Gastroesophageal sphincter (tissue), 4 donors: ENCODE measurements at regions not wholly inside any gene's neighbourhood (a gene's known extent, or its start where the extent isn't known, plus 50 kb on each side); places are given as distances from the start of the nearest gene placed in this dataset.

Source experiments
- ATAC-seq: fragments of 150-250 bp; one replicate; pipeline ENCODE4 v1.9.1; 2016; ENCODE audit warnings: mild to moderate bottlenecking, moderate library complexity
- H3K27ac ChIP-seq, 4 donors: fragments of 200-600 bp; sonication (generic) in 3 of 4; 1 replicate in 3 of 4; 2 replicates in 1 of 4; pipeline ENCODE4 v1.5.1; 2016 to 2019
- H3K27me3 ChIP-seq: fragments of 200-600 bp; sonication (generic); one replicate; pipeline ENCODE4 v1.5.1; 2019
- H3K36me3 ChIP-seq, 2 donors: fragments of 200-600 bp; sonication (generic); one replicate each; pipeline ENCODE4 v1.5.1; 2019; ENCODE audit warnings: control low read depth in 1 of 2
- H3K4me1 ChIP-seq, 3 donors: fragments of 200-600 bp; sonication (generic); 1 replicate in 2 of 3; 2 replicates in 1 of 3; pipeline ENCODE4 v1.5.1; 2016 to 2019; ENCODE audit warnings: control low read depth in 2 of 3
- H3K4me3 ChIP-seq, 2 donors: fragments of 200-600 bp; sonication (generic); one replicate each; pipeline ENCODE4 v1.5.1; 2019; ENCODE audit warnings: mild to moderate bottlenecking in 1 of 2, moderate library complexity in 1 of 2
- H3K9me3 ChIP-seq, 3 donors: fragments of 200-600 bp; sonication (generic); one replicate each; pipeline ENCODE4 v1.5.1; 2017 to 2019; ENCODE audit warnings: control low read depth in 2 of 3
- EP300 ChIP-seq: sonication (generic); formaldehyde crosslinking; IDR thresholded peaks from one replicate; pipeline ENCODE4 v1.6.1; 2017; ENCODE audit warnings: antibody characterized with exemption, mild to moderate bottlenecking
- POLR2A ChIP-seq, 2 donors: fragments of 450-650 bp; IDR thresholded peaks; one replicate each; pipeline ENCODE4 v1.6.1; 2017; ENCODE audit warnings: antibody characterized with exemption in 2 of 2, mild to moderate bottlenecking in 2 of 2, moderate library complexity in 1 of 2
- POLR2AphosphoS5 ChIP-seq: sonication (generic); formaldehyde crosslinking; IDR thresholded peaks from one replicate; pipeline ENCODE4 v1.6.1; 2017; ENCODE audit warnings: antibody characterized with exemption
- WGBS, 2 donors: methylation state at CpG; one replicate each; pipeline ENCODE4 v1.1.5; 2018; ENCODE audit warnings: low coverage in 1 of 2; 5-methylcytosine and 5-hydroxymethylcytosine counted together
- TF ChIP-seq, protein P1 (sequence below), 4 experiments: fragments of 200-600 bp in 2 of 4; fragments of 450-650 bp in 2 of 4; sonication (generic) in 1 of 4; IDR thresholded peaks; one replicate each; pipeline ENCODE4 v1.5.1; 2017 to 2019; ENCODE audit warnings: antibody characterized with exemption in 4 of 4, mild to moderate bottlenecking in 2 of 4, moderate library complexity in 2 of 4

DNA sequence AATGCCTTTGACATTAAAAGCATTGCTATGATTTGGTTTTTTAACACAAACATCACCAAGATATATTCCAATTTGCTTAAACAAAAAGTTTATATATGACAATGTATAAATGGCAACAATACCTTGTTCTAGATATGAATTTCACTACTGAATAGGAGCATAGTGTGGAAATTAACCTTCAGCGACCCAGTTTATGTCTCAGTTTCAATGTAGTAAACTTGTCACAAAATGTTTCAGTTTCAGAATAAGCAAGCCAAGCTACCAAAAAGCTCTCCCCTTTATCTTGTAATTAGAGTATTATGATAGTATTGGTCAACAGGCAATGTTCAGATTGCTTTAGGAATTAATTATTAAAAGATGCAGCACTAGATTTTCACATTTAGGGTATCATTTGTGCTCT is 99.6 kb upstream of the PCDH15 start:
- Histone ChIP-seq H3K36me3 (no peaks in the 10 kb centered on the region), H3K27ac (no peak overlapping the region), H3K4me3 (no peak overlapping the region), H3K27me3 (no peaks in the 10 kb centered on the region), H3K9me3 (no peaks in the 10 kb centered on the region), H3K4me1 (no peaks in the 10 kb centered on the region)
- no peak for ATAC-seq
- no peak for TF ChIP-seq POLR2A (IDR thresholded peaks at IDR 0.05)
- TF ChIP-seq, protein P1, sequence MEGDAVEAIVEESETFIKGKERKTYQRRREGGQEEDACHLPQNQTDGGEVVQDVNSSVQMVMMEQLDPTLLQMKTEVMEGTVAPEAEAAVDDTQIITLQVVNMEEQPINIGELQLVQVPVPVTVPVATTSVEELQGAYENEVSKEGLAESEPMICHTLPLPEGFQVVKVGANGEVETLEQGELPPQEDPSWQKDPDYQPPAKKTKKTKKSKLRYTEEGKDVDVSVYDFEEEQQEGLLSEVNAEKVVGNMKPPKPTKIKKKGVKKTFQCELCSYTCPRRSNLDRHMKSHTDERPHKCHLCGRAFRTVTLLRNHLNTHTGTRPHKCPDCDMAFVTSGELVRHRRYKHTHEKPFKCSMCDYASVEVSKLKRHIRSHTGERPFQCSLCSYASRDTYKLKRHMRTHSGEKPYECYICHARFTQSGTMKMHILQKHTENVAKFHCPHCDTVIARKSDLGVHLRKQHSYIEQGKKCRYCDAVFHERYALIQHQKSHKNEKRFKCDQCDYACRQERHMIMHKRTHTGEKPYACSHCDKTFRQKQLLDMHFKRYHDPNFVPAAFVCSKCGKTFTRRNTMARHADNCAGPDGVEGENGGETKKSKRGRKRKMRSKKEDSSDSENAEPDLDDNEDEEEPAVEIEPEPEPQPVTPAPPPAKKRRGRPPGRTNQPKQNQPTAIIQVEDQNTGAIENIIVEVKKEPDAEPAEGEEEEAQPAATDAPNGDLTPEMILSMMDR (IDR thresholded peaks at IDR 0.05): no peak
- no peak for TF ChIP-seq EP300
- TF ChIP-seq POLR2AphosphoS5: no peak
- 76 to 100% methylated on average over 1 of the region's 1 CpG for WGBS, 2 donors

DNA sequence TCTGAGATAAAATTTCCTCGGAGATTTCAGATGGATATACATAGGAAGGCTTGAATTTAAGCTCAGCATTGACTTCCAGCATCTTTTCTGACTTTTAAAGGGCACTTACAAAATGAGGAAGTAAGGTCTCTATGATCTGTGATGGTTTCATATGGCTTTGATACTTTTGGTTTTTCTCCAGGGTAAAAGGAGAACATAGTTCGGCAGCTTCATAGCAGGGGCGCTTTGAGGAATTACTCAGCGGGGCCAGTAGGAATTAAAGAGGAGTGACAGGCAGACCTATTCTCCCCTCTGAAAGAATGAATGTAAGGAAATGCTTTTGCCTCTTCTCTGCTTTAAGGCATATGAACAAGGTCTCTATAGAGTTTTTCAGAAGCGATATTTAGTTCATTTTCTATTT is 80.0 kb upstream of the PCDH15 start:
- H3K4me1 ChIP-seq: no peaks in the 10 kb centered on the region
- H3K36me3 ChIP-seq: no peaks in the 10 kb centered on the region
- no peak overlapping the region for H3K4me3 ChIP-seq
- no peaks in the 10 kb centered on the region for H3K9me3 ChIP-seq
- no peaks in the 10 kb centered on the region for H3K27me3 ChIP-seq
- no peak overlapping the region for H3K27ac ChIP-seq
- ATAC-seq: no peak
- TF ChIP-seq, protein P1 (IDR thresholded peaks at IDR 0.05): no peak
- TF ChIP-seq POLR2AphosphoS5 (no peak), EP300 (no peak), POLR2A (IDR thresholded peaks at IDR 0.05) (no peak)
- WGBS, 2 donors: 71 to 72% methylated on average over 3 to 5 of the region's 5 CpGs

DNA sequence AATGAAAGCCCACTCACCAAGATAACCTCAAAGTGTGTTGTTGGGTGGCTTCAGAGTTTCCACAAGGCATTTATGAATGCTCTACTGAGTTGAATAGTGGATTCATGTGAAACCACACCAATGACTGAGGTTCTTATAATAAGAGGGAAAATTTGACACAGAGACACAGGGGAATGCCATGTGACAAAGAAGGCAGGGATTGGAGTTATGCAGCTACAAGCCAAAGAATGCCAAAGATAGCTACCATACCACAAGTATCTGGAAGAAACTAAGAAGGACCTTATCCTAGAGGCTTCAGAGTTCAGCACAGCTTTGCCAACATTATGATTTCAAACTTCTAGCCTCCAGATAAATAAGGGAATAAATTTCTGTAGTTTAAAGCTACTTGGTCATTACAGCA is 68.0 kb upstream of the PCDH15 start:
- no peaks in the 10 kb centered on the region for H3K36me3 ChIP-seq
- H3K4me3 ChIP-seq: no peak overlapping the region
- no peaks in the 10 kb centered on the region for H3K4me1 ChIP-seq
- no peak overlapping the region for H3K27ac ChIP-seq
- H3K27me3 ChIP-seq: no peaks in the 10 kb centered on the region
- no peak for TF ChIP-seq POLR2A (IDR thresholded peaks at IDR 0.05)
- TF ChIP-seq POLR2AphosphoS5: no peak
- no peak for TF ChIP-seq EP300
- TF ChIP-seq, protein P1 (IDR thresholded peaks at IDR 0.05): no peak
- ATAC-seq: no peak
- H3K9me3 ChIP-seq: no peaks in the 10 kb centered on the region

DNA sequence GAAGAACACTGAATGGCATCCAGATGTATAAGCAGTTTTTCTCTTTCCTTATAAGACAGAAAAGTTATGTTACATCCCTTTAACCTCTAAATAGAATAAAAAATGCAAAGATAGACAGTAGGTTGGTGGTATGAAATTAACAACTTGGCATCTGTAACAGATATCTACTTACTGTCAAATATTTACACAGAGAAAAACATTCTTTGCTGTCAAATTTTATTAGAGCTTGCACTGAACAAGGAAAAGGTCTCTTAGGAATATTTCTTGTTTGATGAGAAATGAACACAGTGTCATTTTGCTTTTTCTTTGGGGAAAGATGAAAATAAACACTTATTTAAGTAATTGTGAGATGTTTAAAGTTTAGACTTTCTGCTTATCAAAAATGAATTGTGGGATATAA is 65.6 kb upstream of the PCDH15 start:
- no peak for TF ChIP-seq EP300
- TF ChIP-seq POLR2AphosphoS5: no peak
- TF ChIP-seq, protein P1 (IDR thresholded peaks at IDR 0.05): no peak
- TF ChIP-seq POLR2A (IDR thresholded peaks at IDR 0.05): no peak
- Histone ChIP-seq H3K9me3 (no peaks in the 10 kb centered on the region), H3K4me3 (no peak overlapping the region), H3K27ac (no peak overlapping the region), H3K27me3 (no peaks in the 10 kb centered on the region), H3K36me3 (no peaks in the 10 kb centered on the region), H3K4me1 (no peaks in the 10 kb centered on the region)
- no peak for ATAC-seq

DNA sequence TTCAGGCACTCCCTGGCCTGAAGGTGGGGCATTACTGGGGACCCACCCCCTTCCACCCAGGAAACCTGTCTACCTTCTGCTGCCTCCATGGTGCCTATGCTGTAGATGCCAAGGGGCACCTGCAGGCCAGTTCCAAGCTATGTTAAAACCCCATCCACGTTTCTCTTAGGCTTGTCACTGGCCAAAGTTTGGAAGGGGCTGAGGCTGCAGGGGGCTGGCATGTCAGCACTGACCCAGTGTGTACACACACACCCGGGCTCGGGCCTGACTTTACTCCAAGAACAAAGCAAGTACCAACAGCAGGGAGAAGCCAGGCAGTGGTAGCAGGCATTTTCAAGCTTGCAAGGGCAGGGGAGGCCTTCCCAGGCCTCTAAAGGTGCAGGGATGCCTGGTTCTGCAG is 53.8 kb upstream of the PCDH15 start:
- ATAC-seq: no peak
- Histone ChIP-seq H3K9me3 (no peaks in the 10 kb centered on the region), H3K36me3 (no peaks in the 10 kb centered on the region), H3K27ac (no peak overlapping the region), H3K4me1 (no peaks in the 10 kb centered on the region), H3K27me3 (no peaks in the 10 kb centered on the region), H3K4me3 (no peak overlapping the region)
- TF ChIP-seq, protein P1 (IDR thresholded peaks at IDR 0.05): no peak
- TF ChIP-seq POLR2AphosphoS5: no peak
- no peak for TF ChIP-seq POLR2A (IDR thresholded peaks at IDR 0.05)
- TF ChIP-seq EP300: no peak
- WGBS, 2 donors: no CpG with 5 or more reads among the region's 3 CpGs
